ENCODE measurements at regions not wholly inside any gene's neighbourhood (a gene's known extent, or its start where the extent isn't known, plus 50 kb on each side); places are given as distances from the start of the nearest gene placed in this dataset.

- no peak for ATAC-seq (ENCODE audit: low read depth)
- H3K4me1 ChIP-seq (ENCODE audit: insufficient read depth, poor library complexity, severe bottlenecking): no peaks in the 10 kb centered on the region
- no peak overlapping the region for H3K4me3 ChIP-seq (ENCODE audit: severe bottlenecking)
- DNase-seq (ENCODE audit: low spot score): no peak
- H3K27me3 ChIP-seq (ENCODE audit: insufficient read depth, poor library complexity, severe bottlenecking): peaks cover 2% of the 10 kb centered on the region
- H3K9me3 ChIP-seq (ENCODE audit: severe bottlenecking): no peaks in the 10 kb centered on the region
- no peaks in the 10 kb centered on the region for H3K36me3 ChIP-seq (ENCODE audit: low read depth)
- no peak for TF ChIP-seq CTCF (IDR thresholded peaks at IDR 0.05; ENCODE audit: poor library complexity, severe bottlenecking)
- no peak overlapping the region for H3K27ac ChIP-seq (ENCODE audit: poor library complexity, severe bottlenecking)
Measured at GRCh38 chr2:16314691-16315457, 350.8 kb downstream of the CYRIA start.

GRCh38 chr2:16314001-16314400 lies 351.6 kb downstream of the CYRIA start:
- no peak overlapping the region for H3K4me3 ChIP-seq (ENCODE audit: severe bottlenecking)
- ATAC-seq (ENCODE audit: low read depth): no peak
- no peak for TF ChIP-seq CTCF (IDR thresholded peaks at IDR 0.05; ENCODE audit: poor library complexity, severe bottlenecking)
- H3K27me3 ChIP-seq (ENCODE audit: insufficient read depth, poor library complexity, severe bottlenecking): peaks cover 3% of the 10 kb centered on the region
- H3K4me1 ChIP-seq (ENCODE audit: insufficient read depth, poor library complexity, severe bottlenecking): no peaks in the 10 kb centered on the region
- no peak overlapping the region for H3K27ac ChIP-seq (ENCODE audit: poor library complexity, severe bottlenecking)
- H3K9me3 ChIP-seq (ENCODE audit: severe bottlenecking): no peaks in the 10 kb centered on the region
- no peak for DNase-seq (ENCODE audit: low spot score)
- H3K36me3 ChIP-seq (ENCODE audit: low read depth): no peaks in the 10 kb centered on the region

- DNase-seq (ENCODE audit: low spot score): no peak
- H3K27me3 ChIP-seq (ENCODE audit: insufficient read depth, poor library complexity, severe bottlenecking): peaks cover 3% of the 10 kb centered on the region
- no peaks in the 10 kb centered on the region for H3K36me3 ChIP-seq (ENCODE audit: low read depth)
- no peak overlapping the region for H3K4me3 ChIP-seq (ENCODE audit: severe bottlenecking)
- TF ChIP-seq CTCF (IDR thresholded peaks at IDR 0.05; ENCODE audit: poor library complexity, severe bottlenecking): no peak
- H3K9me3 ChIP-seq (ENCODE audit: severe bottlenecking): no peaks in the 10 kb centered on the region
- H3K4me1 ChIP-seq (ENCODE audit: insufficient read depth, poor library complexity, severe bottlenecking): no peaks in the 10 kb centered on the region
- H3K27ac ChIP-seq (ENCODE audit: poor library complexity, severe bottlenecking): no peak overlapping the region
- no peak for ATAC-seq (ENCODE audit: low read depth)
Measured at GRCh38 chr2:16313235-16313975, 352.2 kb downstream of the CYRIA start.

- no peak for TF ChIP-seq CTCF (IDR thresholded peaks at IDR 0.05; ENCODE audit: poor library complexity, severe bottlenecking)
- no peak for DNase-seq (ENCODE audit: low spot score)
- Histone ChIP-seq H3K36me3 (ENCODE audit: low read depth) (no peaks in the 10 kb centered on the region), H3K9me3 (ENCODE audit: severe bottlenecking) (no peaks in the 10 kb centered on the region), H3K4me3 (ENCODE audit: severe bottlenecking) (no peak overlapping the region), H3K27ac (ENCODE audit: poor library complexity, severe bottlenecking) (no peak overlapping the region), H3K27me3 (ENCODE audit: insufficient read depth, poor library complexity, severe bottlenecking) (peaks cover 3% of the 10 kb centered on the region), H3K4me1 (ENCODE audit: insufficient read depth, poor library complexity, severe bottlenecking) (no peaks in the 10 kb centered on the region)
- no peak for ATAC-seq (ENCODE audit: low read depth)
Measured at GRCh38 chr2:16312771-16313170, 352.9 kb downstream of the CYRIA start.

Measured in RWPE2 (cell line).